K562 (cell line): ENCODE measurements at regions not wholly inside any gene's neighbourhood (a gene's known extent, or its start where the extent isn't known, plus 50 kb on each side); places are given as distances from the start of the nearest gene placed in this dataset.

ENCODE experiments used
- ATAC-seq: fragments of 200-7000 bp; cut with Tn5 transposase; 3 replicates; pipeline ENCODE4 v1.9.1; 2020; ENCODE audit warnings: moderate library complexity
- BruUV-seq: library from RNA; stranded (reverse); fragments of 400-500 nt; replicated peaks from 2 replicates; lab custom pipeline; 2021; lab: Mats Ljungman, UMichigan
- CTCF ChIA-PET: fragments of 300-600 bp; formaldehyde crosslinking; extraction: SDS; loops from one replicate; lab custom pipeline; 2021; ENCODE audit warnings: low intra/inter-chr PET ratio; lab: Yijun Ruan, JAX
- POLR2A ChIA-PET: fragments of 300-600, 350-650 bp; sonication (Branson Sonifier 250); formaldehyde crosslinking; extraction: SDS; loops from one replicate; lab custom pipeline; 2021; ENCODE audit warnings: antibody characterized with exemption, inconsistent platforms; lab: Yijun Ruan, JAX
- DNase-seq, 4 experiments: peaks; one replicate each; pipeline versions ENCODE4 v3.0.0 to v3.0.0-alpha.2; 2011 to 2018; ENCODE audit warnings: low spot score in 3 of 4, mixed read lengths in 3 of 4; ENCODE audit errors: extremely low read depth in 1 of 4
- FAIRE-seq: peaks from 2 replicates; lab custom pipeline; 2011; peaks lifted over from hg19 to GRCh38; lab: Jason Lieb, UNC
- H2AFZ ChIP-seq: 2 replicates; pipeline ENCODE4 v1.6.0; 2011; ENCODE audit warnings: low read depth, low read length, control low read depth, inconsistent platforms
- H3K27ac ChIP-seq: fragments of 200-600 bp; 3 replicates; pipeline ENCODE4 v1.8.0; 2011; ENCODE audit warnings: low read depth, mild to moderate bottlenecking, control low read depth, inconsistent platforms, low read length, moderate library complexity, mixed read lengths; ENCODE audit errors: extremely low read depth
- H3K27me3 ChIP-seq, 2 experiments: fragments of 300-600 bp in 1 of 2; 2 replicates in 1 of 2; 3 replicates in 1 of 2; pipeline versions ENCODE4 v1.6.0 to v1.8.0; 2011; ENCODE audit warnings: inconsistent platforms in 2 of 2, low read length in 2 of 2, mild to moderate bottlenecking in 1 of 2, mixed read lengths in 1 of 2, moderate library complexity in 1 of 2; ENCODE audit not compliant: control insufficient read depth in 2 of 2, insufficient read depth in 2 of 2
- H3K36me3 ChIP-seq: fragments of 300-600 bp; 3 replicates; pipeline ENCODE4 v1.8.0; 2011; ENCODE audit warnings: mild to moderate bottlenecking, low read length, inconsistent platforms; ENCODE audit not compliant: control insufficient read depth, insufficient read depth
- H3K4me1 ChIP-seq, 2 experiments: fragments of 200-600 bp in 1 of 2; replicated peaks in 1 of 2; 2 replicates in 1 of 2; 3 replicates in 1 of 2; pipeline versions ENCODE4 v1.5.1 to v1.8.0; 2011; ENCODE audit warnings: inconsistent platforms in 2 of 2, low read length in 2 of 2, mild to moderate bottlenecking in 1 of 2, mixed read lengths in 1 of 2, moderate library complexity in 1 of 2; ENCODE audit not compliant: control insufficient read depth in 2 of 2, insufficient read depth in 2 of 2
- H3K4me2 ChIP-seq: 2 replicates; pipeline ENCODE4 v1.6.1; 2011; ENCODE audit warnings: low read length, control low read depth, inconsistent platforms, mixed read lengths; ENCODE audit not compliant: insufficient read depth
- H3K4me3 ChIP-seq: fragments of 200-600 bp; sonication (generic), shearing (Covaris generic); 2 replicates; pipeline ENCODE4 v1.5.1; 2016; ENCODE audit warnings: control low read depth, inconsistent platforms
- H3K79me2 ChIP-seq: fragments of 200-600 bp; 3 replicates; pipeline ENCODE4 v1.8.0; 2011; ENCODE audit warnings: low read length, inconsistent platforms; ENCODE audit not compliant: control insufficient read depth, insufficient read depth
- H3K9ac ChIP-seq, 2 experiments: 2 replicates each; pipeline versions ENCODE4 v1.6.0 to v1.6.1; 2011; ENCODE audit warnings: low read depth in 2 of 2, low read length in 2 of 2, control low read depth in 1 of 2, inconsistent platforms in 1 of 2, mild to moderate bottlenecking in 1 of 2, mixed read lengths in 1 of 2; ENCODE audit not compliant: insufficient read depth in 1 of 2
- H3K9me1 ChIP-seq: one replicate; pipeline ENCODE4 v1.6.0; 2011; ENCODE audit warnings: inconsistent platforms, mild to moderate bottlenecking, low read length, moderate library complexity; ENCODE audit not compliant: control insufficient read depth, insufficient read depth
- H3K9me3 ChIP-seq: replicated peaks from 2 replicates; pipeline ENCODE4 v1.5.1; 2011; ENCODE audit warnings: low read depth, low read length, inconsistent platforms; ENCODE audit not compliant: control insufficient read depth, insufficient read depth
- H4K20me1 ChIP-seq: replicated peaks from 2 replicates; pipeline ENCODE4 v1.6.1; 2011; ENCODE audit warnings: low read length, inconsistent platforms, mixed read lengths; ENCODE audit not compliant: control insufficient read depth, insufficient read depth
- ARID4B ChIP-seq: sonication (generic); formaldehyde crosslinking; IDR thresholded peaks from 2 replicates; pipeline ENCODE4 v1.8.0; 2022; ENCODE audit warnings: mild to moderate bottlenecking, missing genetic modification reagents
- BCL6 ChIP-seq: fragments of 250-450 bp; sonication (Bioruptor Pico); IDR thresholded peaks from 2 replicates; pipeline ENCODE4 v1.4.0; 2020
- E2F4 ChIP-seq: sonication (generic); formaldehyde crosslinking; IDR thresholded peaks from 2 replicates; pipeline ENCODE4 v1.8.0; 2022; ENCODE audit warnings: mild to moderate bottlenecking, low read depth, missing genetic modification reagents
- FIP1L1 ChIP-seq: fragments of 200-400 bp; formaldehyde crosslinking; IDR thresholded peaks from 2 replicates; pipeline ENCODE4 v1.6.1; 2018; ENCODE audit warnings: mild to moderate bottlenecking, low read depth, low read length; ENCODE audit not compliant: poor library complexity, severe bottlenecking
- FOXJ2 ChIP-seq: fragments of 200-800 bp; sonication (Bioruptor generic); IDR thresholded peaks from 2 replicates; pipeline ENCODE4 v1.6.1; 2016; ENCODE audit warnings: missing genetic modification characterization, missing compliant biosample characterization
- JUN ChIP-seq, 2 experiments: sonication (generic) in 1 of 2; formaldehyde crosslinking in 1 of 2; IDR thresholded peaks; 2 replicates each; pipeline versions ENCODE4 v1.6.1 to v1.8.0; 2012 to 2022; ENCODE audit warnings: borderline replicate concordance in 2 of 2, mild to moderate bottlenecking in 2 of 2, improper control_type of control experiment in 1 of 2, low read depth in 1 of 2, low read length in 1 of 2, missing genetic modification reagents in 1 of 2
- ZC3H11A ChIP-seq: IDR thresholded peaks from 2 replicates; pipeline ENCODE4 v1.6.1; 2012; ENCODE audit warnings: low read depth, low read length, improper control_type of control experiment
- ZNF511 ChIP-seq: sonication (generic); formaldehyde crosslinking; IDR thresholded peaks from 2 replicates; pipeline ENCODE4 v1.8.0; 2022; ENCODE audit warnings: mild to moderate bottlenecking, missing genetic modification reagents
- ZNF518B ChIP-seq: fragments of 250-450 bp; sonication (Bioruptor Pico); IDR thresholded peaks from 2 replicates; pipeline ENCODE4 v1.5.0; 2021; ENCODE audit warnings: mild to moderate bottlenecking, moderate library complexity
- ZSCAN29 ChIP-seq: fragments of 450-650 bp; IDR thresholded peaks from 2 replicates; pipeline ENCODE4 v1.6.1; 2017
- WGBS: fragments of 100-300 bp; shearing (Covaris generic); methylation state at CpG from one replicate; pipeline ENCODE4 v1.1.6; 2016; ENCODE audit warnings: low coverage, mixed read lengths; ENCODE audit not compliant: insufficient coverage; ENCODE audit errors: missing lambda C conversion rate; 5-methylcytosine and 5-hydroxymethylcytosine counted together
- in situ Hi-C: fragments of 300-500 bp; cut with MboI; formaldehyde crosslinking; loops from 4 replicates; pipeline ENCODE4 v1.15.0; 2018; ENCODE audit warnings: inconsistent platforms, mixed read lengths
- intact Hi-C: fragments of 100-400 bp; cut with micrococcal nuclease; formaldehyde crosslinking; loops from 2 replicates; pipeline ENCODE4 v1.14.2; 2022

GRCh38 chr4:18840481-18840880 lies 818.9 kb upstream of the LCORL start (continued):
- TF ChIP-seq JUN (IDR thresholded peaks at IDR 0.05; ENCODE audit: borderline replicate concordance, low read depth, low read length) (no peak), JUN (CRISPR knock-in tag; IDR thresholded peaks at IDR 0.05; ENCODE audit: borderline replicate concordance) (no peak), E2F4 (CRISPR knock-in tag) (no peak), FIP1L1 (no peak), ZNF518B (no peak)

- CTCF ChIA-PET, result no interaction called here
- H4K20me1 ChIP-seq, result no peaks in the 10 kb centered on the region
- no peaks in the 10 kb centered on the region for H3K36me3 ChIP-seq
- no peak for FAIRE-seq
- TF ChIP-seq ZNF511 (CRISPR knock-in tag), result no peak
- TF ChIP-seq ZC3H11A, result no peak
- TF ChIP-seq ARID4B (CRISPR knock-in tag), result no peak
- TF ChIP-seq FOXJ2 (tag), result no peak
- TF ChIP-seq ZSCAN29, result no peak
- no peak for TF ChIP-seq BCL6 (CRISPR knock-in tag)
- TF ChIP-seq, all 486 proteins: peak for 0
- no peaks in the 10 kb centered on the region for H3K9me3 ChIP-seq
- no peak overlapping the region for H3K9ac ChIP-seq
- POLR2A ChIA-PET, result no interaction called here
- no peak for ATAC-seq
- intact Hi-C loops, result no loop called here
- H3K4me2 ChIP-seq, result no peak overlapping the region
- no peak overlapping the region for H3K27ac ChIP-seq
- BruUV-seq, result no TSS peak
- H3K4me3 ChIP-seq, result no peak overlapping the region
- no peaks in the 10 kb centered on the region for H3K9me1 ChIP-seq
- H3K27me3 ChIP-seq, result no peaks in the 10 kb centered on the region
- H3K79me2 ChIP-seq, result no peaks in the 10 kb centered on the region
- no peak overlapping the region for H2AFZ ChIP-seq
- 0% methylated on average over 4 of the region's 4 CpGs for WGBS
- DNase-seq, result no peak
- in situ Hi-C loops, result no loop called here
- H3K4me1 ChIP-seq, result no peaks in the 10 kb centered on the region
Measured at GRCh38 chr4:18816228-18816895, 794.8 kb upstream of the LCORL start.
